ENCODE measurements at regions not wholly inside any gene's neighbourhood (a gene's known extent, or its start where the extent isn't known, plus 50 kb on each side); places are given as distances from the start of the nearest gene placed in this dataset.

DNA sequence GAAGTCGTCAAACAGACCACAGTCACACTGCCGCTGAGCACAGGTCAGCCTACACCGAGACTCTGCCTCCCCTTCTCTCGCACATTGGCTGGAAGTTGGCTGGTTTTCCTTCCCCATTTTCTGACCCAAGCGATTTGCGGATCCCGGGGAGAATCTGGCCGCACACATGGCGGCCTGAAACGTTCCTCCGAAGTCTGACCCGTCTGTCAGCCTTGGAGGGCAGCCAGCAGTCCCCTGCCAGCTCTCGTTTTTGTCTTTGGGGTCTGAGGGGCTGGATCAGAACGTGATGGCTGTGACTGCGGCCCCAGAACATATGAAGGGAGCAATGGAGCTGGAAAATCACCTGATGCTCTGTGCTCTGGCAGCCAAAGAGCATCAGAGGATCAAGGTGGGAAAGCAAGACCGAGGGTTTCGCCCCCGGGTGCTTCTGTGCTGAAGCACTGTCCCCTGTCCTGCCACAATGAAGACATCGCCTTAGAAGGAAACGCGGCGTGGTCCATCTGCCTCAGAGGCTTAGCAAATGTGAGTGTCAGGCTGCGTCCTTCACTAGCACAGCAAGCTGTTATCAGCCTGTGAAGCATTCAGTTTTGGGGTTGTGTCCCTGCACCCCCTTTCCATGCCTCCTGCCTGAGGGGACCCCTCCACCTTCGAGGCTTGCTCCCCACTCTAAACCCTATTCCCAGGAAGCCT, 119.3 kb upstream of the SHH start:
- FAIRE-seq, result no peak
- Mint-ChIP-seq H3K4me3 (ENCODE audit: unreplicated experiment) (no peak overlapping the region), H3K36me3 (ENCODE audit: low read depth, unreplicated experiment) (no peaks in the 10 kb centered on the region), H3K27ac (ENCODE audit: unreplicated experiment) (no peak overlapping the region), H3K27me3 (ENCODE audit: low read depth, unreplicated experiment) (peaks cover 43% of the 10 kb centered on the region), H3K9me3 (ENCODE audit: unreplicated experiment) (peaks cover 12% of the 10 kb centered on the region), H3K4me1 (ENCODE audit: low read depth, unreplicated experiment) (no peaks in the 10 kb centered on the region)
- H3K4me2 ChIP-seq (ENCODE audit: low read length), result no peak overlapping the region
- no peak overlapping the region for H2AFZ ChIP-seq (ENCODE audit: low read depth, low read length)
- no peaks in the 10 kb centered on the region for H4K20me1 ChIP-seq (ENCODE audit: insufficient read depth, low read length)
- H3K27me3 ChIP-seq (ENCODE audit: insufficient read depth, low read length), result peaks cover 23% of the 10 kb centered on the region
- H3K9me3 ChIP-seq (ENCODE audit: insufficient read depth, low read depth, low read length), result peaks cover 5% of the 10 kb centered on the region
- no peak for DNase-seq (ENCODE audit: low read depth)
- TF ChIP-seq, protein P1, sequence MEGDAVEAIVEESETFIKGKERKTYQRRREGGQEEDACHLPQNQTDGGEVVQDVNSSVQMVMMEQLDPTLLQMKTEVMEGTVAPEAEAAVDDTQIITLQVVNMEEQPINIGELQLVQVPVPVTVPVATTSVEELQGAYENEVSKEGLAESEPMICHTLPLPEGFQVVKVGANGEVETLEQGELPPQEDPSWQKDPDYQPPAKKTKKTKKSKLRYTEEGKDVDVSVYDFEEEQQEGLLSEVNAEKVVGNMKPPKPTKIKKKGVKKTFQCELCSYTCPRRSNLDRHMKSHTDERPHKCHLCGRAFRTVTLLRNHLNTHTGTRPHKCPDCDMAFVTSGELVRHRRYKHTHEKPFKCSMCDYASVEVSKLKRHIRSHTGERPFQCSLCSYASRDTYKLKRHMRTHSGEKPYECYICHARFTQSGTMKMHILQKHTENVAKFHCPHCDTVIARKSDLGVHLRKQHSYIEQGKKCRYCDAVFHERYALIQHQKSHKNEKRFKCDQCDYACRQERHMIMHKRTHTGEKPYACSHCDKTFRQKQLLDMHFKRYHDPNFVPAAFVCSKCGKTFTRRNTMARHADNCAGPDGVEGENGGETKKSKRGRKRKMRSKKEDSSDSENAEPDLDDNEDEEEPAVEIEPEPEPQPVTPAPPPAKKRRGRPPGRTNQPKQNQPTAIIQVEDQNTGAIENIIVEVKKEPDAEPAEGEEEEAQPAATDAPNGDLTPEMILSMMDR (IDR thresholded peaks at IDR 0.05; ENCODE audit: insufficient read depth, low read depth, low read length), result no peak
- TF ChIP-seq EZH2 (IDR thresholded peaks at IDR 0.05; ENCODE audit: insufficient read depth, low read length), result no peak
- no peak overlapping the region for H3K9ac ChIP-seq (ENCODE audit: low read length)
- no peak overlapping the region for H3K4me3 ChIP-seq (ENCODE audit: insufficient read depth, low read depth, low read length)
- no peaks in the 10 kb centered on the region for H3K4me1 ChIP-seq (ENCODE audit: insufficient read depth, low read length)
- no peaks in the 10 kb centered on the region for H3K79me2 ChIP-seq (ENCODE audit: insufficient read depth, low read length)
- no peak overlapping the region for H3K27ac ChIP-seq (ENCODE audit: low read depth, low read length)
- H3K36me3 ChIP-seq (ENCODE audit: insufficient read depth, low read length), result no peaks in the 10 kb centered on the region

DNA sequence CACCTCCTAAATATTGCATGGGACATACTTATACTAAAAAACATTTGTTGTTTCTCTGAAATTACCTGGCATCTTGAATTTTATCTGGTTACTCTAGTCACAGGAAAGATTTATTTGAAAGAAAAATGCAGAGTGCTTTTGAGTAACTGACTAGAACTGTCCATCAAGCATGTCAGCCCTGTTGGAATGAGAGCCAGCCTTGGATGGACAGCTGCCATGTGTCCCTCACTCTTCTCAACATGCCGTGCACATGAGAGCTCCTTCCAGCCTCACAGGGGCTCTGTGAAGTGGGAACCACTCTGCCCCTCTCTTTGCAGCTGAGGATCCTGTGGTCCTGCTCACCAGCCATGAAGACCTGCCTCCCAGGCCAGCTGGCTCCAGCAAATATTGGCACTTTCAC, 118.3 kb upstream of the SHH start:
- no peak overlapping the region for H3K9ac ChIP-seq (ENCODE audit: low read length)
- H2AFZ ChIP-seq (ENCODE audit: low read depth, low read length), result no peak overlapping the region
- H3K36me3 ChIP-seq (ENCODE audit: insufficient read depth, low read length), result no peaks in the 10 kb centered on the region
- H3K4me1 Mint-ChIP-seq (ENCODE audit: low read depth, unreplicated experiment), result no peaks in the 10 kb centered on the region
- H3K4me2 ChIP-seq (ENCODE audit: low read length), result no peak overlapping the region
- H3K27ac Mint-ChIP-seq (ENCODE audit: unreplicated experiment), result no peak overlapping the region
- H3K27ac ChIP-seq (ENCODE audit: low read depth, low read length), result no peak overlapping the region
- H4K20me1 ChIP-seq (ENCODE audit: insufficient read depth, low read length), result no peaks in the 10 kb centered on the region
- no peaks in the 10 kb centered on the region for H3K4me1 ChIP-seq (ENCODE audit: insufficient read depth, low read length)
- no peak overlapping the region for H3K4me3 ChIP-seq (ENCODE audit: insufficient read depth, low read depth, low read length)
- TF ChIP-seq, protein P1 (IDR thresholded peaks at IDR 0.05; ENCODE audit: insufficient read depth, low read depth, low read length), result no peak
- TF ChIP-seq EZH2 (IDR thresholded peaks at IDR 0.05; ENCODE audit: insufficient read depth, low read length), result no peak
- no peaks in the 10 kb centered on the region for H3K79me2 ChIP-seq (ENCODE audit: insufficient read depth, low read length)
- no peak overlapping the region for H3K4me3 Mint-ChIP-seq (ENCODE audit: unreplicated experiment)
- DNase-seq (ENCODE audit: low read depth), result no peak
- H3K27me3 ChIP-seq (ENCODE audit: insufficient read depth, low read length), result peaks cover 23% of the 10 kb centered on the region
- H3K9me3 Mint-ChIP-seq (ENCODE audit: unreplicated experiment), result peaks cover 7% of the 10 kb centered on the region
- H3K9me3 ChIP-seq (ENCODE audit: insufficient read depth, low read depth, low read length), result peaks cover 5% of the 10 kb centered on the region
- no peaks in the 10 kb centered on the region for H3K36me3 Mint-ChIP-seq (ENCODE audit: low read depth, unreplicated experiment)
- FAIRE-seq, result no peak
- peaks cover 35% of the 10 kb centered on the region for H3K27me3 Mint-ChIP-seq (ENCODE audit: low read depth, unreplicated experiment)

DNA sequence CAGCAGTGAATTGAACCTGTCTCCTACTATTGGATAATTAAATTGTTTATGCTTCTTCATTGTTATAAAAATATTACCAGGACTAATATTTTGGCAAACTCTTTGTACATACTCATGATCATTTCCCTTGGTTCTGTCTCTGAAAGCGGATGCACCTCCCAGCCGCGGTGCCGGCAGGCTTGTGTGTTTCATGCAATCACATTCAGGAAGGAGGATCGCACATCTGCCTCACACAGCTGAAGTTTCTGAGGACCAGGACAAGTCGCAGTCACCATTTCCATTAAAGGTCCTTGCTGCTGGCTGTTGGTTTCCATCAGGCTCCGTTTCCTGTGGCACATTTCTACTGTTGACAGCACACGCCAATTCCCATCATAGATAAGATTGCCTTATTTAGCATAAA, 117.8 kb upstream of the SHH start:
- H3K36me3 Mint-ChIP-seq (ENCODE audit: low read depth, unreplicated experiment), result no peaks in the 10 kb centered on the region

More for the DNA sequence above, 117.8 kb upstream of the SHH start:
- peaks cover 5% of the 10 kb centered on the region for H3K9me3 Mint-ChIP-seq (ENCODE audit: unreplicated experiment)
- no peaks in the 10 kb centered on the region for H3K4me1 ChIP-seq (ENCODE audit: insufficient read depth, low read length)
- no peak overlapping the region for H3K9ac ChIP-seq (ENCODE audit: low read length)
- H2AFZ ChIP-seq (ENCODE audit: low read depth, low read length), result no peak overlapping the region
- H3K4me3 ChIP-seq (ENCODE audit: insufficient read depth, low read depth, low read length), result no peak overlapping the region
- H3K4me3 Mint-ChIP-seq (ENCODE audit: unreplicated experiment), result no peak overlapping the region
- no peak overlapping the region for H3K27ac ChIP-seq (ENCODE audit: low read depth, low read length)
- peaks cover 23% of the 10 kb centered on the region for H3K27me3 ChIP-seq (ENCODE audit: insufficient read depth, low read length)
- no peaks in the 10 kb centered on the region for H3K36me3 ChIP-seq (ENCODE audit: insufficient read depth, low read length)
- H4K20me1 ChIP-seq (ENCODE audit: insufficient read depth, low read length), result no peaks in the 10 kb centered on the region
- FAIRE-seq, result no peak
- no peak overlapping the region for H3K4me2 ChIP-seq (ENCODE audit: low read length)
- no peak for TF ChIP-seq EZH2 (IDR thresholded peaks at IDR 0.05; ENCODE audit: insufficient read depth, low read length)
- TF ChIP-seq, protein P1 (IDR thresholded peaks at IDR 0.05; ENCODE audit: insufficient read depth, low read depth, low read length), result no peak
- no peak for DNase-seq (ENCODE audit: low read depth)
- peaks cover 30% of the 10 kb centered on the region for H3K27me3 Mint-ChIP-seq (ENCODE audit: low read depth, unreplicated experiment)
- peaks cover 5% of the 10 kb centered on the region for H3K9me3 ChIP-seq (ENCODE audit: insufficient read depth, low read depth, low read length)
- H3K4me1 Mint-ChIP-seq (ENCODE audit: low read depth, unreplicated experiment), result no peaks in the 10 kb centered on the region
- H3K27ac Mint-ChIP-seq (ENCODE audit: unreplicated experiment), result no peak overlapping the region
- no peaks in the 10 kb centered on the region for H3K79me2 ChIP-seq (ENCODE audit: insufficient read depth, low read length)
